Globus pallidus (tissue), 1 donor: ENCODE measurements at regions not wholly inside any gene's neighbourhood (a gene's known extent, or its start where the extent isn't known, plus 50 kb on each side); places are given as distances from the start of the nearest gene placed in this dataset.

ENCODE experiments used
- DNase-seq: peaks from one replicate; pipeline ENCODE4 v3.0.0-alpha.2; 2015; ENCODE audit warnings: low spot score

DNA sequence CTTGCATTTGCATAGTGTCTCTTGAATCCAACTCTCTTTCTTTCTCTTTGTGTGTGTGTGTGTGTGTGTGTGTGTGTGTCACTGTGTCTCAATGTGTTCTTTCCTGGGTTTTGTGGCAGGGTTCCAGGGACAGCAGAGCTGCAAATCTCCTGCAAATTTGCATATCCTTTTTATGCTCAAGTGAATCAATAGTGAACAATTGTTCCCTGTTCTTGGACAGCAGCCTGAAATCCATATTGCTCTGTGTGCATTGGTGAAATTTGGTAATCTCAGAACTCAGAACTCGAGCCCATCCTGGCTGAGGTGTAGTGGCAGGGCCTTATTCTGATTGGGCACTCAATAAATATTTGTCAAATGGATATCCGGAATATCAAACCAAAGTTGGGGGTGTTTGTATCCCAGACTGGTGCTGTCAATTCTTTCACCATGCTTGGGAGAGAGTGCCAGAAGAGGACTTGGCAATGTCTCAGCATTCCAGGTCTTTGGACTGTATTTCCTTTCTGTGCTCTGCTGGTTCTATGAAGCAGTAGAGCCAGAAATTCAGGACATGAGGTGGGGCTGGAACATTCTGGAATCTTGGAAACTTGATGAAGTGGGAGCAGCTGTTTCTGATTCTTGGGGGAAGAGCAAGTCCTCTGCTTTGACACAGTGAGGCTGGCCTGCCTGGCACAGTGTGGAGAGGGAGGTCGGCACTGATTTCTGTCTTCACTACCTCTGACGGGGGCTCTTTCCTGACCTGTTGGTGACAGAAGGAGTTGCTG, 380.6 kb upstream of the C2CD4B start:
- DNase-seq = peak; percentile 64

DNA sequence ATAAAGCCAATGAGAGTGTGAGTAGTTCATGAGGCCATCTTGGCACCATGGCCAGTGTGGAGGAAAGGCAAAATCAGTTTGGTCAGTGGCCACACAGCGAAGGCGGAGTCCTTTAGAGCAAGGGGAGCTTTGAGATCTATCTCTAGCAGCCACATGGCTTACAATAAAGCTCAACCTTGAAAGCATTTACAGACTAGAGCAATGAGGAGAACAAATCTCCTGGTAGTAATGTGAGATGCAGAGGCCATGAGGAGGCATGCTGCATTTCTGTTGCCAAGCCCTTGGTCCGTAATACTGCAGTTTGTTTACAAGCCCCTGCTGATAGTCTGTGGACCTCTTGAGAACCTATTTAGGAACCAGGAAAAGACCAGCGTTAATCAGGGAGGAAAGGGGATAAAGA, 381.5 kb upstream of the C2CD4B start:
- no peak for DNase-seq

DNA sequence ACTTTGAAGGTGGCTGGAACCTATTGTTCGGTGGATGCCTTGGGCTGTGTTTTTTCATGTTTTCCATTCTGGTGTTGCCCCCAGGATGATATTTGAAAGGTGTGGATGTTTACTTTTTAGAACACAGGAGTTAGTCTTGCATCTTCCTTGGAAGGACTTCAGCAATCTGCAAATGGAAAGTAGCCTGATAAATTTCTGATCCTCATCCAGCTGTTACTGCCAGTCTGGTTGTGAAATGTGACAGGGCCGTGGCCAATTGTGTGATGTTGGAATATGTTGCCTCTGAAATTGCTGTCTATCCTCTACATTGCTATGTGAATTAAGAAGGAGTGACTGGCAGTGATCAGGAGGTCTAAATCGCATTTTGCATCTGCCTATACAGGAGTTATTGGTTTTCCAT, 382.5 kb upstream of the C2CD4B start:
- DNase-seq = no peak

DNA sequence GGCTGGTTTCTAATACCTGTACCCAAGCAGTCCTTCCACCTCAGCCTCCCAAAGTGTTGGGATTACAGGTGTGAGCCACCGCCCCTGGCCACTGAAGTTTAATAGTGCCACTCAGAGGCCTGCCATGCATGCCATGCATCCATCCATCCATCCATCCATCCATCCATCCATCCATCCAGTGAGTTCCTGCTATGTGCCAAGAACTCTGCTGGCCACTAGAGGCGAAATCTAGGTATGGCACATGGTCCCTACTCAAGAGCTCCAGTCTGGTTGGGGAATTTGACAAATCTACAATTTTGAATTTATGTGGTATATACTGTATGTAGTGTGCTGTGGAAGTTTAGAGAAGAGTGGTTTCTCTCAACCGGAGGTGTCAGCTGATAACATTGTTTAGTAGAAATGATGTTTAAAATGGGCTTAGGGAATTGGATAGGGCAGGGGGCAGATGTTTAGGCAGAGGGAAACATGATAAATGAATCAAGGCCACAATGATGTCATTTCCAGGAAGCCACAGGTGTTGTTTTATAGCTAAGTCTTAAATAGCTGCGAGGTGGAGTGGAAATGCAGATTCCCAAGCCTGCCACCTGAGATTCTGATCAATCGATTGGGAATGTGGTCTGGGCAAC, 384.4 kb upstream of the C2CD4B start:
- DNase-seq = no peak

DNA sequence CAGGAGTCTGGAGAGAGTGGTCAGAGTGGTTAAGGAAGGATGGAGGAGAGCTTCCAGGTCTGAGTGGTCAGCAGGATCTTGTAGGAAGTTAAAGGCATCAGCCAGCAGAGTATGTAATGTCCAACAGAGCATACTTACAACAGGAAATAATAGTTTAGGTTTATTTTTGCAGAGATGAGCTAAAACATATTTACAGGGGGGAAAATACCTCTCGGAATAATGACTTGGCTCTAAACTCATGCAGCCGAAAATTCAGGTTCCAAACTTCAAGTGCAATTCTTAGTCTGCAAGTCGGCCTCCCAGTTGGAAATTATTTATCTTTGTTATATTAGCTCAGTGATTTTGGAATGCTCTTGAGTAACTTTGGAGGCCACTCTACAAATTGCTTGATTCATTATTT, 385.0 kb upstream of the C2CD4B start:
- no peak for DNase-seq

DNA sequence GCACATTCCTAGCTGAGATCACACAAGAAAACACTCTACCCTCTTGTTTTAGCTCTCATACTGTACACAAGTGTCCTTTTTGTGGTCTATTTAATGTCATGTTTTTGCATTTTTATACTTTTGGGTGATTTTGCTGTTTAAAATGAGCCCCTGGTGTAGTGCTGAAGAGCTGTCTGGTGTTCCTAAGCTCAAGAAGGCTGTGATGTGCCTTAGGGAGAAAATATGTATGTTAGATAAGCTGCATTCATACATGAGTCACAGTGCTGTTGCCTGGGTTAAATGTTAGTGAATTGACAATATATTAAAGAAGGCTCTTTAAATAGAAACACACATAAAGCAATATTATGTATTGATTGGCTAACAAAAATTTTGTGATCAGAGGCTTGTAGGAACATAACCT, 387.4 kb upstream of the C2CD4B start:
- no peak for DNase-seq

DNA sequence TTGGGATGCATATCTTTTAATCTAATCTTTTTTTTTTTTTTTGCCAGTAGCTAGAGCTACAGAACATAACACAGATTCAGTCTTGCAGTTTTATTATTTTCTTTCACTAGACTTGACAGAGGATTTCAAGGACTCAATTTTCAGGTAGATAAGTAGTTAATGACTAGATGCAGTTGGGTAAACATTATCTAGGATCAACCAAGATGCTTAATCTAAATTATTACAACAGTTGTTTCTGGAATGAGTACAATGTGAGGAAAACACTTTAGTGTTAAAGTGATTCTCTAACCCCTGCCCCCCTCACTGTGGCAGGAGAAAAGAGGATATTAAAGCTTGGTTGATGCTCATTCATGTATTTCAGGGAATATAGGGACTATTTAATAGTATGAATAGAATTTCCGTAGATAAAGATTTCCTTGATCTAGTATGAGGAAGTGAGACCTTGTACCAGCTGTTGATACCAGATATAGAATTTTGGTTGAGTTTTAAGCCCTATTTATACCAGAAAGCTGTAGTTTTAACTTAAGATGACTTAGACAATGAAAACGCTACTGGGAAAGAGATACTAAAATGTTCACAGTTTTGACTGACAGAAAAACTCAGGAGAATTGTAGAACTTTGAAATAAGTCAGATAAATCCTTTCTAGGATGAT, 389.0 kb upstream of the C2CD4B start:
- no peak for DNase-seq

DNA sequence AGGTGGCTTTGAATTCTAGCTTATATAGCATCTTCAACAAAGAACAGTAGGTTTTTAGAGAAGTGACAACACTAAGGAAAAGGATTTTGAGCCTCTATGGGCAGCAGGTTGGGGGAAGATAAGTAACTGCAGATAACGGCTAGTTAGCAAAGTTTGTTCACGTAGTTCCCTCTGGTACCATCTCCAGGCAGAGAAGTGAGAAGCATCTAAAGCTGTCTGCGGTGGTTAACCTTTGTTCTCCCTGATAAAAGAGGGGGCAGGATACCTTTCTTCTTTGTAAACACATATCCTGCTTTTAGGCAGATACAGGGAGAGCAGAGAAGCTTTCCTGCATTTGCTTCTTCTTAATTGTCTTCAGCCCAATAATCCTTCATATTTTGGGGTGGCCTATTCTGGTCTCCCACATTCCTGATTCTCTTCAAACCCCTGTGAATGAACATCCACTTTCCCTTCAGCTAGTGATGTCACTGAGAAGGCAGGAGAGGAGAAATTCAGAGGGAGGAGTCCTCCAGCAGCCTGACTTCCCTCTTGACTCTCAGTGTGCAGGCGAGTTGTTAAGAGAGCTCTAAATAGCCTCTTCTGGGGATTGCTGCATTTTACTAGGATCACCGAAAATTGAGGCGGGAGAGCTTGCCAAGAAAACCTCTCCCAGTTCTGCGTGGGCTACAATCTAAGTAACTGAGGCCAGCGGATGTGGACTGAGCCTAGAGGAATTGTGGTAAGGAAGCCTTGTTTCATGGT, 393.7 kb upstream of the C2CD4B start:
- DNase-seq = no peak

DNA sequence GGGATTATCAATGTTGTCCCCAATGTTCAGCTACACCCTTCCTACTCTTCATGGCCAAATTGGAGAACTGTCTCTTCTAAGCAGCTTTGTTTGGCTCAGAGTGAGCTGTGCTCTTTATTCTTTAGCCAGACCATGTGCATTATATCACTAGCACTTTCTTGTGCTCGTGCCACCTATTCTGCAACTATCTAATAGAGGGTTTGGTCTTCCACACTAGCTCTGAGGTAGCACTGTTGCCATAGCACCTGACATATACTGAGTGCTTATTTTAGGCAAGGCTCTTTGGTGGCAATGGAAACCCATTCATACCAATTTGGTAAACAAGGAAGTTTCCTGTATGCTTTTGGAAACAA, 394.3 kb upstream of the C2CD4B start:
- no peak for DNase-seq

DNA sequence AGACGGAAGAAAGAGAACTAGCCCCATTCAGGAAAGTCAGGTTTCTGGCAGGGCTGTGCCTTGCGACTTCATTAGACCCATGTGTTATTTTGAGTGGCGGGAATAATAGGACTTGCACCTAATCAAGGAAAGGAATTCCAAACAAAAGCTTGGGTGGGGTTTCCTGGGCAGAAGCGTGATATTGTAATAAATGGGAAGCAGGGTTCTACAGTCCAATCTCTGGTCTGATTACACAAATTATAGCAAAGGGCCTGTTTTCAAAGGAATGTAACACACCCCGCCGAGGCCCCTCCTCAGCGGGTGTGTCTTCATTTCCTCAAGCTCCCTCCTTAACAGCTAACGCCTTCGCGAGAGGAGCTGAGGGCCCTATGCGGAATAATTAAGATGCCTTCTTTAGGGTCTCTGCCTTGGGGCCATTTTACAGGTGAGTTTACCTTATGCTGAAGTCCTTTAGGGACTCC, 396.0 kb upstream of the C2CD4B start:
- DNase-seq = no peak

DNA sequence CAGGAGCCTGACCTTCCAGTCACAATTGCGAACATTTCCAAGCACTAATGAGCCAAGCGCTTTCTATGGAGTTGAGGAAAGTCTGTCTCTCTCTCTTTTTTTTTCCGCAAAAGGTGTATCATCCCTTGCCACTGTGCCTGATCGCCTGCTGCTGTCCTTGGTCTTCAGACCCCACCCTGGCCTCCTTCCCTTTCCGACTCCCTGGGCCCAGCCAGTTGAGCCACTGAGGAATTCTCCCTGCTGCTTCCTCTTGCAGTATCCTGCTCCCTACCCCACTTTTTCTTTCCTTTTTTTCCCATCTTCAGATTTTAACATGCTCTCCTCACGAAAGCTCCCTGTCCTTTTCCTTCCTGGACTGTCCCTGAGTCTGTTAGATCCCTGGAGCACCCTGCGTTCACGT, 396.5 kb upstream of the C2CD4B start:
- no peak for DNase-seq

DNA sequence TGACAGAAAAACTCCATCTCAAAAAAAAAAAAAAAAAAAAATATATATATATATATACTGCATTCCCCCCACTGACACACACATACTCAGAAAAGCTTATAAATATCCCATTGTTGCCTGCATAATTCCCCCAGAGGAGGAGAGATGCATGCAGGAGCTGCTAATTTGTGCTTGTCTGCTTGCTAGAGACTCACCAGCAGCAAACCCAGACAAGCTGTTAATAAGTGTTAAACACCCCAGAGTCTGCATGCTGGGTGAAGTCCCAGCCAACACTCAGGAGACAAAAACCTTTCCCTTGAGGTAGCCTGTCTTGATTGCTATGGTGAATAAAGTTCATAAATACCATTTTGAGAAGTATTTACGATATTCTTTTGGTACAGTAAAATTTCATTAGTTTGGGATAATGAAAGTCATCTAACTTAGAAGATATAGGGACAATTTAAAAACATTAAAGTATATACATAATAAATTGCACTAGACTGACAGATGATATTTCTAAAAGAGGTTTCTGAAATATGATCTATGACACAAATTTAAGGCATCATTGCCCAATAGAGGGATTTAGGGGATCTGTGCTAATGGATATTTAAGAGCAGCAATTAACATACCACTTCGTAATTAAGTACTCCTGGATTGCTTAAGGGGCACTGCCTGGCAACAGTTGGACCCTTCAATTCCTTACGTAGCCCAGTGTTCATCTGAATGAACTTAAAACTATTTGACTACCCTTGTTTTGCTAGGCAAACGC, 400.0 kb upstream of the C2CD4B start:
- no peak for DNase-seq

DNA sequence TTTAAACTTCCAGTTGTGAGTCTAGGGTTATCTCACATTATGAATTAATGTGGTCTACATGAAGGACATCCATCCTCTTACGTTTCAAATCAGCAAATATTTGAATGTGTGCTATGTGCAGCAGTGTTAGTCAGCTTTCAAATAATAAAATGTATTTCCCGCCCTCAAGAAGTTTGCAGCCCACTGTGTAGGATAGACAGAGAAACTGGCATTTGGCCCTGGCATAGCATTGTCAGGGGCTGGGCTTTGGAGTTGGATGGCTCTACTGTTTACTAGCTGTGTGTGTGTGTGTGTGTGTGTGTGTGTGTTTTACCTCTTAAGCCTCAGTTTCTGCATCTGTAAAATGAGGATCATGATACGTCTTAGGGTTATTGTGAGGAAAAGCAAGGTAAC, 400.5 kb upstream of the C2CD4B start:
- DNase-seq = no peak

DNA sequence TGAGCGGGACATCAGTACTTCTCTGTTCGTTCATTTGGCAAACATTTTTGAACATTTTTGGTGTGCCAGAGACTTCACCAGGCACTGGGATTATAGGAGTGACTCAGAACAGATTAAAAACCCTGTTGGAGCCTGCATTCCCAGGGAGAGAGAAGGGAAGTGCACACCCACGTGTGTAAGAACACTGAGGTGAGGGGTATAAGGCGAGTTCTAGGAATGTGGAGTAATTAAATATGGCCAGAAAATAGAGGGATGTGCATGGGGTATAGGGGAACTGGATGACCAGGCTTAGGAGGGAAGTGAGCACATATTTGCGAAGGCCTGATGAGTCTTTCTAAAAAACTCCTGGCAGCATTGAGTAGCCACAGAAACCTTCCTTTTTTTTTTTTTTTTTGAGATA, 401.2 kb upstream of the C2CD4B start:
- DNase-seq = no peak

DNA sequence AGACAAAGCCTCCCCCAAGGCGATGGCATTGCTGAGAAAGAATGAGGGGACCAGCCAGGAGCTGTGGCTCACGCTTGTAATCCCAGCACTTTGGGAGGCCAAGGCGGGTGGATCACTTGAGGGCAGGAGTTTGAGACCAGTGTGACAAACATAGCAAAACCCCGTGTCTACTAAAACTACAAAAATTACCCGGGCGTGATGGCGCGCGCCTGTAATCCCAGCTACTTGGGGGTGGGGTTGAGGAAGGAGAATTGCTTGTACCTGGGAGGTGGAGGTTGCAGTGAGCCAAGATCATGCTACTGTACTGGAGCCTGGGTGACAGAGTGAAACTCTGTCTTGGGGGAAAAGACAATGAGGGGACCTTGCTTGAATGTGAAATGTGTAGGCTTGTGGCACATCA, 402.4 kb upstream of the C2CD4B start:
- DNase-seq = no peak

DNA sequence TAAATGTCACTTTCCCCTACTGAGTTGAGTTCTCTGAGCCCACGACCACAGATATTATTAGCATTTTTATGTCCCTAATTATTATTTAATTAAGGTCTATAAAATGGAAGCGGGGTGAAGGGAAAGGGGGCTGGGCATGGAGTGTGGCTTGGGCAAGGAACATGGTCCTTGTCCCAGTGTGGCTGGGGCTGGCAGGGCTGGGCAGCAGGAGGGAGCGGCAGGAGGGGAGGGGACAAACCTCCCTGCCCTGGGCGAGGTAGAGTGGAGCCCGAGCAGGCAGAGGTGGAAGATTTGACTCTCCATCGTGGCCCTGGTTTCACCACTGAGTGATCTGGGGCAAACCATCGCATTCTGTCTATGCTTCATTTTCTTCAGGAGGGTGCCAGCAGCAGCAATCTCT, 402.9 kb upstream of the C2CD4B start:
- no peak for DNase-seq

DNA sequence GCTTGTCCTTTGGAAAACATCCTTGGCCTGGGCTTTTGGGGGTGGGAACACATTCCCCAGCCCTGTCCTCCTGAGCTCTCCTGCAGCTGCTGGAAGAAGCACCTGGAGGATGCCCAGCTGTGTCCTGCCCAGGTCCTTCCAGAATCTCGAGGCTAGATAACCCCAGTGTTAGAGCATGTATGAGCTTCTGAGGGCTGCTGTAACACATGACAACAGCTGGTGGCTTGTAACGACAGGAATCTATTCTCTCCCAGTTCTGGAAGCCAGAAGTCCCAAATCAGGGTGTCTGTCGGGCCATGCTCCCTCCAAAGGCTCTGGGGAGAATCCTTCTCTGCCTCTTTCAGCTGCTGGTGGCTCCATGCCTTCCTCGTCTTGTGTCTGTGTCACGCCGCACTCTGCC, 403.6 kb upstream of the C2CD4B start:
- DNase-seq = no peak

DNA sequence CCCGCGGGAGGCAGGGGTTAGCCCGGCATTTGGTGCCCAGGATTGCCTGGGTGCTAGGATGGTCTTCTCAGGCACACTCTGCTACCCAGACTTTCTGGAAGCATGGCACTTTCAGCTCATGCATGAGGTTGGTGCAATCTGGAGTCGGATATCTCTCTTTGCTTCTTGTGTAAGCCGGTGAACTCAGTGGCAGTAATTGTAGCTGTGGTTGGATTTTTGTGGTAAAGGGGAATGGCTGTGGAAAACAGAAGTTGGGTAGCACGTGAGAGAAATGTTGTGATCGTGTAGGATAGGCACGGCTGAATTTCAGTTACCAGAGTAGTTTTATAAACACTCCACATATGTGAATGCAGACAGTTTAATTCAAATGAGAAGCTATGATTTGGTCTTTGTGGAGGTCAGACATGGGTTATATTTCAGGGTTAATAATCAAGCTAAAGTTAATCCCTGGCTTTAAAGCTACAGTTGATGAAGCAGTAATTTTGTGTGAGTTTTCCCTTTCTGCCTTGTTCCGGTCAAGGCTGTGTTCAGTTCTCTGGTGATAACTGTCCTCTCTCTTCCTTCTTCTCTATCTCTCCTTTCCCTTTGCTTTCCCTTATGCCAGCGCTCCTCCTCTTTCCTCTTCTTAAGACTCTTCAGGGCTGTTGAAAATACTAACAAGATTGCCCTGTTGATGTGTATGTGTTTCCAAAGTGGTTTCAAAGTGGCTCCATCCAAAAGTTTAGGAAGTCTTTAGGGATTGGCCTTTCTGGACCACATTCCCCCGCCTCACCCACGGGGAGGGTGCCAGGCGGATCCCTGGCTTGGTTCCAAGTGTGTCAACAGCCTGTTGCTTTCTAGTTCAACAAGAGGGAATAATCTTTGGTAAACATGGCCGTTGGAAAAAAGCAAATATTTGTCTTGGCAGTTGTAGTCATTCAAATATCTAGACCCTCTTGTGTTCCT, 404.6 kb upstream of the C2CD4B start:
- DNase-seq = no peak

DNA sequence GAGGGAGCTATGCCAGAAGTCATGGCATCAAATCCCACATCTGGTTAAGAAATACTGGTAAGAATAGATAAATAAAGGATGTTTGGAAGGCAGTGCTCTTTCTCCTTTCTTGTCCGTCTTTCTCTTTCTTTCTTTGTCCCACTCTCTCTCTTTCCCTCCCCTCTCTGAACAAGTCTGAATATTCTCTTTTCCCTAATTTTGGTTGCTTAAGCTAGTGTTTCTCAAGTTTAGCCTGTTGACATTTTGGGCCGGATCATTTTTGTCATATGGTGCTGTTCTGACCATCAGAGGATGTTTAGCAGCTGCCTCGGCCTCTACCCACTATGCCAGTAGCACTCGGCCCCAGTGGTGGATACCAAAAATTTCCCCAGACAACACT, 405.3 kb upstream of the C2CD4B start:
- no peak for DNase-seq

DNA sequence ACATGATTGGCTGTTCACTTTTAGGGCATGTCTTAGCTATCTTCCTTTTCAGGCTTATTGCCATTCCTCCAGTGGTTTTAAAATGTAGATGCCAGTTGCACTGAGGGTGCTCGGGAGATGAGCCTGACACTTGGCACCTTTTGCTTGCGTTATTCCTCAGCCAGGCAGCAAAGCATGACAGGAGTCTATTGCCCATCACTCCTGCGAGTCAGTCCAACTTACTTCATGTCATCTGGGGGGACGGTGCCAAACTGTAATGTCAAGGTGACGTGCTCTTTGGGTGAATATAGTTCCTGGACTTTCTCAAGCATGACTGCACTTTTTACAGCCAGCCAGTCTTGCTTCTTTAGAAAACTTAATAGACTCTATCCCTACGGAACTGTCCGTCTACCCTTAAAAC, 406.0 kb upstream of the C2CD4B start:
- no peak for DNase-seq

DNA sequence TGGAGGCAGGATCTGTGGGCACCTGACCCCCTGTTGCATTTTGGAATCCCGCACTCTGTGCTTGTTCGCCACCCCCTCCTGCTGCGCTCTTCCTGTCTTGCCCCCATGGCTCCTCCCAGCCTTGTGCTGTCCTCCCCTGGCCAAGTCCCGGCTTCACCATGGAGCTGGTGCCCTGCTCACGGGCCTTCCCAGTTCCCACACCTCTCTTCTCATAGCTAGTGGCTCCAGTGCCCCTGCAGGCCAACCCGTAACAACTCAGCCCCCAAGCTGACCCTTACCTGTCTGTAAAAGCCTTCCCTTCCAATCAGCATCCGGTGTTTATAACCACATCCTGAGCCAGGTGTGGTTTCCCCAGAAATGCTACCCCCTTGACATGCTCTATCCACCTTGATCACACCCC, 407.7 kb upstream of the C2CD4B start:
- DNase-seq = no peak
